ENCODE measurements at regions not wholly inside any gene's neighbourhood (a gene's known extent, or its start where the extent isn't known, plus 50 kb on each side); places are given as distances from the start of the nearest gene placed in this dataset.

GRCh38 chr18:78582898-78583738 lies 396.5 kb upstream of the SALL3 start:
- WGBS (ENCODE audit: insufficient coverage, insufficient read length), result no CpG with 5 or more reads among the region's 26 CpGs
- no peaks in the 10 kb centered on the region for H3K4me1 ChIP-seq (ENCODE audit: control insufficient read depth, insufficient read depth, low read length)
- no peaks in the 10 kb centered on the region for H3K9me3 ChIP-seq (ENCODE audit: control insufficient read depth, insufficient read depth, low read length)
- H3K27me3 ChIP-seq (ENCODE audit: control insufficient read depth, insufficient read depth, low read length), result no peaks in the 10 kb centered on the region
- H3K36me3 ChIP-seq (ENCODE audit: control insufficient read depth, insufficient read depth, low read length), result no peaks in the 10 kb centered on the region
- no peak overlapping the region for H3K27ac ChIP-seq (ENCODE audit: low read length)
- H3K4me3 ChIP-seq (ENCODE audit: low read length), result no peak overlapping the region
- DNase-seq (ENCODE audit: low read depth, low spot score), result no peak

GRCh38 chr18:78583739-78584458 lies 395.7 kb upstream of the SALL3 start:
- no peak for DNase-seq (ENCODE audit: low read depth, low spot score)
- H3K27me3 ChIP-seq (ENCODE audit: control insufficient read depth, insufficient read depth, low read length), result no peaks in the 10 kb centered on the region
- H3K4me3 ChIP-seq (ENCODE audit: low read length), result no peak overlapping the region
- WGBS (ENCODE audit: insufficient coverage, insufficient read length), result 100% methylated on average over 2 of the region's 23 CpGs
- no peaks in the 10 kb centered on the region for H3K36me3 ChIP-seq (ENCODE audit: control insufficient read depth, insufficient read depth, low read length)
- 0 out of 2 replicates have a peak, but pooled peaks cover 3% of the 10 kb centered on the region for H3K4me1 ChIP-seq (ENCODE audit: control insufficient read depth, insufficient read depth, low read length)
- H3K27ac ChIP-seq (ENCODE audit: low read length), result no peak overlapping the region
- H3K9me3 ChIP-seq (ENCODE audit: control insufficient read depth, insufficient read depth, low read length), result no peaks in the 10 kb centered on the region

- no peaks in the 10 kb centered on the region for H3K9me3 ChIP-seq (ENCODE audit: control insufficient read depth, insufficient read depth, low read length)
- H3K27ac ChIP-seq (ENCODE audit: low read length), result no peak overlapping the region
- no peaks in the 10 kb centered on the region for H3K36me3 ChIP-seq (ENCODE audit: control insufficient read depth, insufficient read depth, low read length)
- no CpG with 5 or more reads among the region's 19 CpGs for WGBS (ENCODE audit: insufficient coverage, insufficient read length)
- no peak overlapping the region for H3K4me3 ChIP-seq (ENCODE audit: low read length)
- DNase-seq (ENCODE audit: low read depth, low spot score), result no peak
- peaks cover 3% of the 10 kb centered on the region; the same call in 1 of the 2 replicates for H3K4me1 ChIP-seq (ENCODE audit: control insufficient read depth, insufficient read depth, low read length)
- H3K27me3 ChIP-seq (ENCODE audit: control insufficient read depth, insufficient read depth, low read length), result no peaks in the 10 kb centered on the region
Observed at GRCh38 chr18:78584459-78585022, 395.1 kb upstream of the SALL3 start.

DNA sequence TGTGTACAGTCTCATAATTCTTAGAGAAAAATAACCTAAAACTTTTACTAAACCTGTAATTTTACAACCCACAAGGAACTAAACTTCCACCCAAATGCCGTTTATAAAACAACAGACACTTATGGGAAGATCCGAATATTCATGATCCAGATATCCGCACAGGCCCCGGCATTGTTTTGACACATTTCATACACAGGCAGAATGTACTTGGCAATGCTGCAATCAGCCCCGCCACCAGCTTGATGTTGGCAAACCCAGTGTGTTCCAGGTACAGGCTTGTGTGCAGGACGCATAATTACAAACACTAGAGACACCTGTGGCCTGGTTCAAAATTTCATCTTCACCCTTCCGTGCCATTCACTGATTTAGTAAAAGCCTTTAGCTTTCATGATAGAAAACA lies 393.0 kb upstream of the SALL3 start:
- H3K27ac ChIP-seq (ENCODE audit: low read length), result no peak overlapping the region
- DNase-seq (ENCODE audit: low read depth, low spot score), result no peak
- H3K36me3 ChIP-seq (ENCODE audit: control insufficient read depth, insufficient read depth, low read length), result no peaks in the 10 kb centered on the region
- H3K27me3 ChIP-seq (ENCODE audit: control insufficient read depth, insufficient read depth, low read length), result no peaks in the 10 kb centered on the region
- H3K4me1 ChIP-seq (ENCODE audit: control insufficient read depth, insufficient read depth, low read length), result peaks cover 5% of the 10 kb centered on the region; the same call in 1 of the 2 replicates
- WGBS (ENCODE audit: insufficient coverage, insufficient read length), result 100% methylated on average over 1 of the region's 7 CpGs
- H3K9me3 ChIP-seq (ENCODE audit: control insufficient read depth, insufficient read depth, low read length), result no peaks in the 10 kb centered on the region
- no peak overlapping the region for H3K4me3 ChIP-seq (ENCODE audit: low read length)

DNA sequence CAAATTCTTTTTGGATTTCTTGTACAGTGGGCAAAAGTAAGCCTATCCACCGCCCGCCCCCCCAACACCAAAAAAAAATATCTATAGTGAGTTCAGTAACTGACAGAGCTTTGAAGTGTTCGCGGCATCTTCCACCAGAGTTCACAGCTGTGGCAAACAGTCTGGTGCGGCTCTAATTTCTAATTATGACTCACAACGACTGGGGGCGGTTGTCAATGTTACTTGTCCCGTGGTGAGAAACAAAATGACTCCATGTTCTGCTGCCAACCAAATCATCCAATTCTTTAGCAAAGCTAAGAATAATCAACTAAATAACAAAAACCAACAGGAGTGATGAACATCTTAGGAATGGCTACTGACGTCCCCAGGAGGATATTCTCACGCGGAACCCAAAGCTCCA lies 392.5 kb upstream of the SALL3 start:
- H3K27me3 ChIP-seq (ENCODE audit: control insufficient read depth, insufficient read depth, low read length), result no peaks in the 10 kb centered on the region
- peaks cover 5% of the 10 kb centered on the region; the same call in 1 of the 2 replicates for H3K4me1 ChIP-seq (ENCODE audit: control insufficient read depth, insufficient read depth, low read length)
- no peak overlapping the region for H3K4me3 ChIP-seq (ENCODE audit: low read length)
- no CpG with 5 or more reads among the region's 11 CpGs for WGBS (ENCODE audit: insufficient coverage, insufficient read length)
- no peak overlapping the region for H3K27ac ChIP-seq (ENCODE audit: low read length)
- H3K36me3 ChIP-seq (ENCODE audit: control insufficient read depth, insufficient read depth, low read length), result no peaks in the 10 kb centered on the region
- no peaks in the 10 kb centered on the region for H3K9me3 ChIP-seq (ENCODE audit: control insufficient read depth, insufficient read depth, low read length)
- no peak for DNase-seq (ENCODE audit: low read depth, low spot score)

DNA sequence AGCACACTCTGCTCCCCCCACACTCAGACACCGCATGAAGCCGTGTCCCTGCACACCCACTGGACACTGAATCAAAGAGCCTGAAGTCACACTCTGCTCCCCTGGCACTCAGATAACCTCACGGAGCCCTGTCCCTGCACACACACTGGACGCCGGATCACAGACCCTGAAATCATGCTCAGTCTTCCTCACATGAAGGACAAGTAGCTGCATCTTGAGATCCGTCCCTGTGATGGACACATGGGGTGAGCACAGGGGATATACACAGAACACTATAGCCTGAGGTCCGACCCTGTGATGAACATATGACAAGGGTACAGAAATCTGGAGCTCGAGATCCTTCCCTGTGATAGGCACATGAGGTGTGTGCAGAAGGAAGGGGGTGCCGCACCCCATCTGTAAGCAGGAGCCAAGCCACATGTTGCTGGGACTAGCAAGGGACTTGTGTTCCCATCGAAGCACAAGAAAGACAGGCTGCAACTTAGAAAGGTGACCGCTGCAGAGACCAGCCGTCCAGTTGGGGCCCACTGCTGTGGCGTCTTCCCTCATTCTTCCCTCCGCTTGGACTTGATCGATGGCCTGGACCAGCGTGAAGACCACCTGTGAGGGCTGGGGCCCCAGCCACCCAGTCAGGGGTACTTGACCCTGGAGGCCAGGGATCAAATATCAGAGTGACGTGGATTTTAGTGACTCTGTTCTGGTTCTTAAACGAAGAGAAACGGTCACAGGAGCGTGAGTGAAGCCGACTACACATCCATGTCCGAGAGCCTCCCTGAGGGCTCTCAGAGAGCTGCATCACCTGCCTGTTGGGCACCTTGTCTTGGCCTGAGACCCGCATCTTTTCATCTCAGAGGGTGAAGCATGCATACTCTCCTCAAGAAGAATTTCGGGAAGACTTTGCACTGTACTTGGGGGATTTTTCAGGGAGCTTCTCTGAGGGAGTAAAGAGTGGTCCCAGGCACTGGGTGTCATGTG lies 391.7 kb upstream of the SALL3 start:
- no peaks in the 10 kb centered on the region for H3K27me3 ChIP-seq (ENCODE audit: control insufficient read depth, insufficient read depth, low read length)
- DNase-seq (ENCODE audit: low read depth, low spot score), result no peak
- H3K9me3 ChIP-seq (ENCODE audit: control insufficient read depth, insufficient read depth, low read length), result no peaks in the 10 kb centered on the region
- no peaks in the 10 kb centered on the region for H3K36me3 ChIP-seq (ENCODE audit: control insufficient read depth, insufficient read depth, low read length)
- H3K27ac ChIP-seq (ENCODE audit: low read length), result no peak overlapping the region
- no peak overlapping the region for H3K4me3 ChIP-seq (ENCODE audit: low read length)
- WGBS (ENCODE audit: insufficient coverage, insufficient read length), result no CpG with 5 or more reads among the region's 24 CpGs
- H3K4me1 ChIP-seq (ENCODE audit: control insufficient read depth, insufficient read depth, low read length), result peaks cover 5% of the 10 kb centered on the region; the same call in 1 of the 2 replicates

DNA sequence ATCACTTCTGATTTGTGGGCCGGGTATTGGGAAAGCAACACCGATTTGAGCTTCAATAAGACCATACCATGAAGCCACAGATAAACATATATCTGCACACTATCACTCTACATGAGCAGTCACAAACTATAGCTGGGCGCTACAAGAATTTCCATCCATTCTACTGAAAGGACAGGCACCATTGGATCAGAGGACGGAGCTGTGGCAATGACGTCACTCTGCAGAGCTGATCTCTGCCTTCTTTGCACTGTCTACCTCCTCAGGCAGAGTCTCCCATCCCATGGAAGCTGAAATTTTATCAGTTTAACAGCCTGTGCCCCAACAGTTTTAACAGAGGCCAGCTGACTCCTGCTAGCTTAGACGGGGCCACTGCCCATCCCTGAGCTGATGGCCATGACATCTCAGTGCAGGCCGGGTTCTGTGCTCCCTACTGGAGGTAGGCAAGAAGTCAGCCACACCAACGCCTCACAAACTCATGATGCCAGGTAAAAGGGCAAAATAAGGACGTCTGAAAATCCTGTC lies 389.6 kb upstream of the SALL3 start:
- WGBS (ENCODE audit: insufficient coverage, insufficient read length), result no CpG with 5 or more reads among the region's 9 CpGs
- no peak for DNase-seq (ENCODE audit: low read depth, low spot score)
- Histone ChIP-seq H3K9me3 (ENCODE audit: control insufficient read depth, insufficient read depth, low read length) (no peaks in the 10 kb centered on the region), H3K36me3 (ENCODE audit: control insufficient read depth, insufficient read depth, low read length) (no peaks in the 10 kb centered on the region), H3K27me3 (ENCODE audit: control insufficient read depth, insufficient read depth, low read length) (no peaks in the 10 kb centered on the region), H3K4me1 (ENCODE audit: control insufficient read depth, insufficient read depth, low read length) (peaks cover 5% of the 10 kb centered on the region; the same call in 1 of the 2 replicates), H3K27ac (ENCODE audit: low read length) (no peak overlapping the region), H3K4me3 (ENCODE audit: low read length) (no peak overlapping the region)

DNA sequence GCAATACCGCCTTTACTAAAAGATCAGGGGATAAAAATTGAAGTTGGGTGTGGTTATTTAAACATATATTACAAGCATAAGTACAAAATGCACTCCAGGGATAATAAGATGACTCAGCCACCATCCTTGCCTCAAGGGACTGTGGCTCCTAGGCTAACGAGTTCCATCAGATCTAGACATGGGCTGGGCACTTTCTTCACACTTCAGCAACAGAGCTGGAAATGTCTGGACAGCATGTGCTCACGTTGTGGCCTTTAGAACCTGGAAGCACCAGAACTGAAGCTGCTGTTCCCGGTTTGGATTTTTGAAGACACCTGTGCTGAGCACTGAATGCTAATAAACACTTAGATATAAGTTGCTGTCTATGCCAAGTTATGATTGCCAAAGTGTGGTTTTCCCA lies 384.2 kb upstream of the SALL3 start:
- H3K27ac ChIP-seq (ENCODE audit: low read length), result no peak overlapping the region
- no peaks in the 10 kb centered on the region for H3K9me3 ChIP-seq (ENCODE audit: control insufficient read depth, insufficient read depth, low read length)
- H3K27me3 ChIP-seq (ENCODE audit: control insufficient read depth, insufficient read depth, low read length), result no peaks in the 10 kb centered on the region
- no CpG with 5 or more reads among the region's 4 CpGs for WGBS (ENCODE audit: insufficient coverage, insufficient read length)
- no peak for DNase-seq (ENCODE audit: low read depth, low spot score)
- H3K4me1 ChIP-seq (ENCODE audit: control insufficient read depth, insufficient read depth, low read length), result peaks cover 4% of the 10 kb centered on the region; the same call in 1 of the 2 replicates
- no peaks in the 10 kb centered on the region for H3K36me3 ChIP-seq (ENCODE audit: control insufficient read depth, insufficient read depth, low read length)
- no peak overlapping the region for H3K4me3 ChIP-seq (ENCODE audit: low read length)

GRCh38 chr18:78595924-78596573 lies 383.6 kb upstream of the SALL3 start:
- H3K27me3 ChIP-seq (ENCODE audit: control insufficient read depth, insufficient read depth, low read length), result no peaks in the 10 kb centered on the region
- H3K27ac ChIP-seq (ENCODE audit: low read length), result no peak overlapping the region
- peaks cover 4% of the 10 kb centered on the region; the same call in 1 of the 2 replicates for H3K4me1 ChIP-seq (ENCODE audit: control insufficient read depth, insufficient read depth, low read length)
- no peak for DNase-seq (ENCODE audit: low read depth, low spot score)
- H3K4me3 ChIP-seq (ENCODE audit: low read length), result no peak overlapping the region
- no CpG with 5 or more reads among the region's 9 CpGs for WGBS (ENCODE audit: insufficient coverage, insufficient read length)
- no peaks in the 10 kb centered on the region for H3K9me3 ChIP-seq (ENCODE audit: control insufficient read depth, insufficient read depth, low read length)
- H3K36me3 ChIP-seq (ENCODE audit: control insufficient read depth, insufficient read depth, low read length), result no peaks in the 10 kb centered on the region
